IPS-15b (cell line): ENCODE measurements at regions not wholly inside any gene's neighbourhood (a gene's known extent, or its start where the extent isn't known, plus 50 kb on each side); places are given as distances from the start of the nearest gene placed in this dataset.

ENCODE experiments used
- H3K27me3 ChIP-seq: one replicate; pipeline ENCODE4 v1.6.1; 2013; ENCODE audit warnings: low read length; ENCODE audit not compliant: control insufficient read depth, insufficient read depth
- H3K36me3 ChIP-seq: one replicate; pipeline ENCODE4 v1.6.1; 2013; ENCODE audit warnings: low read length; ENCODE audit not compliant: control insufficient read depth, insufficient read depth
- H3K4me1 ChIP-seq: one replicate; pipeline ENCODE4 v1.6.1; 2013; ENCODE audit warnings: mild to moderate bottlenecking, low read length; ENCODE audit not compliant: control insufficient read depth, insufficient read depth
- H3K4me3 ChIP-seq: one replicate; pipeline ENCODE4 v1.5.1; 2013; ENCODE audit warnings: low read depth, low read length
- H3K9ac ChIP-seq: one replicate; pipeline ENCODE4 v1.6.1; 2013; ENCODE audit warnings: low read depth, mild to moderate bottlenecking, low read length
- H3K9me3 ChIP-seq: one replicate; pipeline ENCODE4 v1.6.1; 2013; ENCODE audit warnings: mild to moderate bottlenecking, low read length; ENCODE audit not compliant: control insufficient read depth, insufficient read depth

DNA sequence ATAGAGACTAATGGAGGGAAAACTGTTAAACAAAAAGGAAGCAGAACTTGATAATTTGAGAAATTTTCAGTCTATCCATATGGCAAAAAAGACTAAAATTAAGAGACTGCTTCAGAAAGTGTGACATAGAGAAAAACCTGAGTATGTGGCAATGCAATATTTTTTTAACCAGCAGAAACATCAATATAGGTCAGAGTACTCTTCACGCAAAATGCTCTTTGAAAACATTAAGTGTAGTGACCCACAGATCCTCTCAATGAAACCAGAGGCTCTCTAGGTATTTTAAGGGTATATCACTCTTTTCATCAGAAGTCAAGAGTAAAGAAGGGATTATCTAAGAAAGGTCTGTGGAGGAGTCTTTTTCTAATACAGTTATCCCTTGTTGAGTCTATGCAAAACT lies 1394.8 kb downstream of the DSC3 start:
- H3K4me1 ChIP-seq = peaks cover 4% of the 10 kb centered on the region
- H3K9me3 ChIP-seq = no peaks in the 10 kb centered on the region
- no peak overlapping the region for H3K4me3 ChIP-seq
- H3K27me3 ChIP-seq = no peaks in the 10 kb centered on the region
- H3K9ac ChIP-seq = no peak overlapping the region
- H3K36me3 ChIP-seq = no peaks in the 10 kb centered on the region

DNA sequence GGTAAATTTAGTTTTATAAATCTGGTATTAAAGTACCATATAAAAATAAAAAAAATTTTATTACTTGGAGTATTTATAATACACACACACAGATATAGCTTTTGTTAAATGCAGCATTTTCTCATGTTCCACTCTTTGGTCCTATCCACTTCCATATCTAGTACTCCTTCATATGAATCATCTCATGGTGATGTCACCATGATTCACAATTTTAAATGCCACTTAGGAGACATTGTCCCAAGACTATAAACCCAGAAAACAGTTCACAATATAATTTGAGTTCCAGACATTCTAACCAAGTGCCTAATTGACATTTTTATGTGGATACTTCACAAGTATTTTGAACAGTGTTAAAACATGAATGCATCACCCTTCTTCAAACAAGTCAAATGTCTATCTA lies 1398.3 kb downstream of the DSC3 start:
- H3K4me3 ChIP-seq = no peak overlapping the region
- H3K9me3 ChIP-seq = no peaks in the 10 kb centered on the region
- H3K27me3 ChIP-seq = no peaks in the 10 kb centered on the region
- no peaks in the 10 kb centered on the region for H3K4me1 ChIP-seq
- H3K36me3 ChIP-seq = no peaks in the 10 kb centered on the region
- no peak overlapping the region for H3K9ac ChIP-seq

DNA sequence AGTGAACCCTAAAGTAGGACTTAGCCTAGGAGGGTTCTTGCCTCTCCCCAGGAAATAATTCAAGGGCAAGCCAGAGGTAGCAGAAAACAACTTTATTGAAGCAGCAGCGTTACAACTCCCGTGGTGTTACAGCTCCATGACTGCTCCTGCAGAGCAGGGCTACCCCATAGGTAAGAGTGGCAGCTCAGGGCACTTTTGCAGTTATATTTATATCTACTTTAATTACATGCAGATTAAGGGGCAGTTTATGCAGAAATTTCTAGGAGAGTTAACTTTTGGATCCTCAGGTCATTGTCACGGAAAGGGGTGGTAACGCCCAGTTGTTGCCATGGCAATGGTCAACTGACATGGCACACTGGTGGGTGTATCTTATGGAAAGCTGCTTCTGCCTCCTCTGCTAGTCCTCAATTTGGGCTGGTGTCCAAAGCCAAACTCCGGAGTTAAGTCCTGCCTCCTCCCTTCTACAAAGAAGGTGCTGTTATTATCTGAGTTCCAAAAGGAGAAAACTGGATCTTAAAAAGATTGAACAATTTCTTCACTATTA lies 1413.0 kb downstream of the DSC3 start:
- Histone ChIP-seq H3K4me3 (no peak overlapping the region), H3K9ac (no peak overlapping the region), H3K27me3 (no peaks in the 10 kb centered on the region), H3K4me1 (no peaks in the 10 kb centered on the region), H3K9me3 (no peaks in the 10 kb centered on the region), H3K36me3 (no peaks in the 10 kb centered on the region)

DNA sequence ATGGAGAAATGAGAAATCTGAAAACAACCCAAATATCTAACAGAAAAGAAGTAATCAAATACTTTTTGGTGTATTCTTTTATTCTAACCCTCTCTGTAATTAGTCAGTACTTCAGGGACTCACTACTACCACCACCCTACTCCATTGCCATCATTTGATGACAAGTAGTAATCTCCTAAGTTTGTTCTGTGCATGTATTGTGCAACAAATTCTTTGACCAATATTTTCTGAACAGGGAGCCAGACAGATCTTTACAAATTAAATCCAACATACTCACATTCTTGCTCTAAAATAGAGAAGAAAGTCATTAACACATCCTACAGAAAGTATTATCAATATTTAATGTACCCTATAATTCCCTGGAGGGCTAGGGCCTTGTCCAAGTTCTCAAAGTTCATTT lies 1416.4 kb downstream of the DSC3 start:
- H3K36me3 ChIP-seq = no peaks in the 10 kb centered on the region
- H3K4me1 ChIP-seq = no peaks in the 10 kb centered on the region
- H3K4me3 ChIP-seq = no peak overlapping the region
- H3K9me3 ChIP-seq = no peaks in the 10 kb centered on the region
- no peak overlapping the region for H3K9ac ChIP-seq
- H3K27me3 ChIP-seq = no peaks in the 10 kb centered on the region

DNA sequence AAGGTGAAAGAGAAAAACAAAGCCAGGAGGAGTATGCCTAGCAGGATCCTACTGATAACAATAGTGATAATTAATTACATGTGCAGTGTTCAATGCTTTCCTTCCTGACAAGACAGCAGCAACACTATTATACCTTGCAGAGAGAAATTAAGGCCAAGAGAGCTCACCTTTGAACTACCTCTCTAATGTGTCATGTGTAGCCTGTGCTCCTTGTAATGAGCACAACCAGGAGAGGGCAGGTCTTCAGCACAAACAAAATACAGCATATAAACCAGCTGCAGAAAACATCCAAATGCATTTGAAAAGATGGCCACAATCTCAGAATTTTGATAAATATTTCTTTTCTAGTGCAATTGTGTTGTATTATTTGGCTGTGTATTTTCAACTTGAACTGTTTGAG lies 1425.7 kb downstream of the DSC3 start:
- Histone ChIP-seq H3K4me1 (no peaks in the 10 kb centered on the region), H3K36me3 (no peaks in the 10 kb centered on the region), H3K4me3 (no peak overlapping the region), H3K27me3 (no peaks in the 10 kb centered on the region), H3K9ac (no peak overlapping the region), H3K9me3 (no peaks in the 10 kb centered on the region)

DNA sequence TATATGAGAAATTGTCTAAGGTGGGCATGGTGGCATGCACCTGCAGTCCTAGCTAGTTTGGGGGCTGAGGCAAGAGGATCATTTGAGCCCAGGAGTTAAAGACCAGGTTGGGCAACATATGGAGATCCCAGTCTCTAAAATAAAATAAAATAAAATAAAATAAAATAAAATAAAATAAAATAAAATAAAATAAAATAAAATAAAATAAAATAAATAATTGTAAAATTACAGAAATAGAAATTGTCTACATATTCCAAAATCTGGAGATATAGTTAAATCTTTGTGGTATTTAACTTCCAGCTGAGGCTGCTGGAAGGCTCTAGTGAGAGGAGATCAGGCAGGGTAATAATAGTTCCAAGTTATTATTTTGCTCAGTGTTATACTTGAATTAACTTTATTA lies 1432.1 kb upstream of the CDH2 start:
- H3K9me3 ChIP-seq = no peaks in the 10 kb centered on the region
- no peaks in the 10 kb centered on the region for H3K36me3 ChIP-seq
- H3K9ac ChIP-seq = no peak overlapping the region
- no peaks in the 10 kb centered on the region for H3K4me1 ChIP-seq
- no peaks in the 10 kb centered on the region for H3K27me3 ChIP-seq
- no peak overlapping the region for H3K4me3 ChIP-seq

DNA sequence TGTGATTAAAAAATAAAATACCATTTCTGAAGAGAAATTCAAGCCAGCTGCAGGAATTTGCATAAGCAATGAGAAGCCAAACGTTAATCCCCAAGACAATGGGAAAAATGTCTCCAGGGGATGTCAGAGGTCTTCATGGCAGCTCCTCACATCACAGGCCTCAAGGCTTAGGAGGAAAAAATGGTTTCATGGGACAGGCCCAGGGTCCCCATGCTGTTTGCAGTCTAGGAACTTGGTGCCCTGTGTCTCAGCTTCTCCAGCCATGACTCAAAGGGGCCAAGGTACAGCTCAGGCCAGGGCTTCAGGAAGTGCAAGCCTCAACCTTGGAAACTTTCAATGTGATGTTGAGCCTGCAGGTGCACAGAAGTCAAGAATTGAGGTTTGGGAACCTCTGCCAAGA lies 1428.4 kb upstream of the CDH2 start:
- H3K9ac ChIP-seq = no peak overlapping the region
- H3K36me3 ChIP-seq = no peaks in the 10 kb centered on the region
- H3K4me1 ChIP-seq = no peaks in the 10 kb centered on the region
- H3K9me3 ChIP-seq = no peaks in the 10 kb centered on the region
- no peak overlapping the region for H3K4me3 ChIP-seq
- no peaks in the 10 kb centered on the region for H3K27me3 ChIP-seq

DNA sequence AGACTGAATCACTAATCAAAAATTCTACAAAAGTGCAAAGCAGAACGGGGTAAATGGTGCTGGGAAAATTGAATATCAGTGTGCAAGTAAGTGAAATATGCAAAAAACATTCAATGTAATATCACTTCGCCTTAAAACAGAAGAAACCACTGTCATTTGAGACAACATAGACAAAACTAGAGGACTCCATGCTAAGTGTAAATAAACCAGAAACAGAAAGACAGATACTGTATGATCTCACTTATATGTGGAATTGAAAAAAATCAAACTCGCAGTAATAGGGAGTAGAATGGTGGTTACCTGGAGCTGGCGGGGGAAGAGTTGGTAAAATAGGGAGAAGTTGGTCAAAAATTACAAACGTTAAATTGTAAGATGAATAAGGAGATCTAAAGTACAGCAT lies 1420.0 kb upstream of the CDH2 start:
- H3K4me3 ChIP-seq = no peak overlapping the region
- no peaks in the 10 kb centered on the region for H3K27me3 ChIP-seq
- H3K9me3 ChIP-seq = no peaks in the 10 kb centered on the region
- no peak overlapping the region for H3K9ac ChIP-seq
- no peaks in the 10 kb centered on the region for H3K4me1 ChIP-seq
- H3K36me3 ChIP-seq = no peaks in the 10 kb centered on the region

DNA sequence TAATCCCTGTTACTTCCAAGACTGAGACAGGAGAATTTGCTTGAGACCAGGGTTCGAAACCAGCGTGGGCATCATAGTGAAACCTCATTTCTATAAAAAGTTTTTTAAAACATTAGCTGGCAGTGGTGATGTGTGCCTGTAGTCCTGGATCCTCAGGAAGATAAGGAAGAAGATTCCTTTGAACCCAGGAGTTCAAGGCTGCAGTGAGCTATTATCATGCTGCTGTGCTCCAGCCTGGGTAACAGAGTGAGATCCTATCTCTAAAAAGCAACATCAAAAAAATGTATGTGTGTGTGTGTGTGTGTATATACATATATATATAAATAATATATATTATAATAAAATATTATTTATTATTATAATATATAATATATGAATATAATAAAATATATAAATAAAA lies 1417.6 kb upstream of the CDH2 start:
- Histone ChIP-seq H3K27me3 (no peaks in the 10 kb centered on the region), H3K9me3 (no peaks in the 10 kb centered on the region), H3K4me1 (no peaks in the 10 kb centered on the region), H3K36me3 (no peaks in the 10 kb centered on the region), H3K9ac (no peak overlapping the region), H3K4me3 (no peak overlapping the region)

DNA sequence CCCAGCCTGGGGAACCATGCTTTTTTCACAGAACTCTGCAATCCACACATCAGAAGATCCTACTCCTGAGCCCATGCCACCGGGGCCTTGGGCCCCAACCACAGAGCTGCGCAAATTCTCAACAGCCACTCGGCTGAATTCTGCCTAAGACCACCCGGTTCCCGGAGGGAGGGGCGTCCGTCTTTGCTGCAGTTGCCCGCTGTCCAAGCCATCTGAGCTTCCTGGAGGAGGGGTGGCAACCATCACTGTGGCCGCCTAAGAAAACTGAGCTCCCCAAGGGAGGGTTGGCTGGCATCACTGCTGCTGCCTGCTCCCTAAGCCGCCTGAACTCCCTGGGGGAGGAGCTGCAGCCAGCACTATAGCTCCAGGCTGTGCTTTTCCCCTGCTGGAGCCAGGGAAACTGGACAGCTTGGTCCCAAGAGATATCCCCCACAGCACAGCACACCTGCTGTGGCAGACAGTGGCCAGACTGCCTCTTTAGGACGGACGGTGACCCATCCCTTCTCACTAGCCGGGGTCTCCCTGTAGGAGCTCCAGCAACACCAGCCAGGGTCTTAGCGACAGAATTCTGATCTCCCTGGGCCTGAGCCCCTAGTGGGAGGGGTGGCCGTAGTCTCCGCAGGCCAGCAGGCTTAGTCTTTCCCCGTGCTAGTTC lies 1411.6 kb upstream of the CDH2 start:
- no peak overlapping the region for H3K4me3 ChIP-seq
- H3K4me1 ChIP-seq = no peaks in the 10 kb centered on the region
- H3K9me3 ChIP-seq = no peaks in the 10 kb centered on the region
- H3K36me3 ChIP-seq = no peaks in the 10 kb centered on the region
- no peak overlapping the region for H3K9ac ChIP-seq
- no peaks in the 10 kb centered on the region for H3K27me3 ChIP-seq

DNA sequence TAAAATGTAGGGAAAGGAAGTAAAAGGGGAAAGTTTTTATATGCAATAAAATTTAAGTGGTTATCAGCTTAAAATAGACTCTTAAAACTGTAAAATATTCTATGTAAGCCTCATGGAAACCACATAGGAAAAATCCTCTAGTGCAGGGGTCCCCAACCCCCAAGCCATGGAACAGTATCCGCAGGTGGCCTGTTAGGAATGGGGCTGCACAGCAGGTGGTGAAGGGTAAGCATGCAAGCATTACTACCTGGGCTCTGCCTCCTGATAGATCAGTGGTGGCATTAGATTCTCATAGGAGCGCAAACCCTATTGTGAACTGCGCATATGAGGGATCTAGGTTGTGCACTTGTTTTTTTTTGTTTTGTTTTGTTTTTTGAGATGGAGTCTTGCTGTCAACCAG lies 1409.3 kb upstream of the CDH2 start:
- H3K9me3 ChIP-seq = no peaks in the 10 kb centered on the region
- H3K4me1 ChIP-seq = no peaks in the 10 kb centered on the region
- no peak overlapping the region for H3K9ac ChIP-seq
- no peak overlapping the region for H3K4me3 ChIP-seq
- H3K27me3 ChIP-seq = no peaks in the 10 kb centered on the region
- no peaks in the 10 kb centered on the region for H3K36me3 ChIP-seq

DNA sequence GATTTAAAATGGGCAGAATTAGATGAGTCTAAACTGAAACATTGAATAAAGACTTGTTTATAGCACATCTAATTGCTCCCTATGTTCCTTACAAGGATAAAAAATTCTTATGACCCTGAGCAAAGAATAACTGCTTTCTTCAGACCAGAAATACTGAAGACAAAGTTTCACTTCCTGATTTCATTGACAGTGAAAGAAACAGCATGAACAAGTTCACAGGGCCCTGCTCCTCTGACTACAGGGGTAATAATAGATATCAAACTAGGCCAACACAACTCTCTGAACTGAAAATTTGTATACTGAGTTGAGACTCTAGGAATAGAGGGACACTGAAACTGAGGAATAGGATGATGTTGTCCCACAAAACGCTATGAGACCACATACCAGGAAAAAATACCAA lies 1383.3 kb upstream of the CDH2 start:
- no peak overlapping the region for H3K9ac ChIP-seq
- H3K4me1 ChIP-seq = no peaks in the 10 kb centered on the region
- no peaks in the 10 kb centered on the region for H3K9me3 ChIP-seq
- no peaks in the 10 kb centered on the region for H3K27me3 ChIP-seq
- H3K4me3 ChIP-seq = no peak overlapping the region
- no peaks in the 10 kb centered on the region for H3K36me3 ChIP-seq
